H1 (cell line): ENCODE measurements at regions not wholly inside any gene's neighbourhood (a gene's known extent, or its start where the extent isn't known, plus 50 kb on each side); places are given as distances from the start of the nearest gene placed in this dataset.

Experiments
- CTBP2 ChIP-seq: IDR thresholded peaks from 2 replicates; pipeline ENCODE4 v1.7.0; 2011; ENCODE audit warnings: borderline replicate concordance, mild to moderate bottlenecking, moderate library complexity, mixed read lengths, low read length; ENCODE audit not compliant: insufficient read depth, insufficient read length

GRCh38 chr11:25349537-25349936 is 852.7 kb downstream of the LUZP2 start (continued):
- no peak for TF ChIP-seq CTBP2
